Hematopoietic multipotent progenitor cell (in vitro differentiated cells): ENCODE measurements at regions not wholly inside any gene's neighbourhood (a gene's known extent, or its start where the extent isn't known, plus 50 kb on each side); places are given as distances from the start of the nearest gene placed in this dataset.

Experiments used
- DNase-seq, 3 donors: peaks; one replicate each; pipeline ENCODE4 v3.0.0-alpha.2; 2011 to 2015; ENCODE audit warnings: low read depth in 2 of 3, low spot score in 2 of 3

GRCh38 chr3:177812492-177812891, 615.2 kb upstream of the TBL1XR1 start:
- DNase-seq = no peak

DNA sequence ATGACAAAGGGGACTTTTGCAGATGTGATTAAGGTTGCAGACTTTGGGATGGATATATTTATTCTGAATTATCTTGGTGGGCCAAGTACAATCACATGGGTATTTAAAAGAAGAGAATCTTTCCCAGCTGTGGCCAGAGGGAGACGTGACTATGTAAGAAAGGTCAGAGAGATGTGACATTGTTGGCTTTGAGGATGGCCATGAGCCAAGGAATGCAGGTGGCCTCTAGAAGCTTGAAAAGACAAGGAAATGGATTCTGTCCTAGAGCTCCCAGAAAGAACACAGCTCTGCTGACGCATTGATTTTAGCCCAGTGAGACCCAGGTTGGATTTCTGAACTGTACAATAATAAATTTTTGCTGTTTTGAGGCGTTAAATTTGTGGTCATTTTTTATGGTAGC, 616.0 kb upstream of the TBL1XR1 start:
- no peak for DNase-seq

GRCh38 chr3:177816667-177817208, 619.5 kb upstream of the TBL1XR1 start:
- no peak for DNase-seq

- DNase-seq = no peak
Observed at GRCh38 chr3:177817751-177818150, 620.5 kb upstream of the TBL1XR1 start.

GRCh38 chr3:177818712-177819240, 621.5 kb upstream of the TBL1XR1 start:
- DNase-seq = no peak

DNA sequence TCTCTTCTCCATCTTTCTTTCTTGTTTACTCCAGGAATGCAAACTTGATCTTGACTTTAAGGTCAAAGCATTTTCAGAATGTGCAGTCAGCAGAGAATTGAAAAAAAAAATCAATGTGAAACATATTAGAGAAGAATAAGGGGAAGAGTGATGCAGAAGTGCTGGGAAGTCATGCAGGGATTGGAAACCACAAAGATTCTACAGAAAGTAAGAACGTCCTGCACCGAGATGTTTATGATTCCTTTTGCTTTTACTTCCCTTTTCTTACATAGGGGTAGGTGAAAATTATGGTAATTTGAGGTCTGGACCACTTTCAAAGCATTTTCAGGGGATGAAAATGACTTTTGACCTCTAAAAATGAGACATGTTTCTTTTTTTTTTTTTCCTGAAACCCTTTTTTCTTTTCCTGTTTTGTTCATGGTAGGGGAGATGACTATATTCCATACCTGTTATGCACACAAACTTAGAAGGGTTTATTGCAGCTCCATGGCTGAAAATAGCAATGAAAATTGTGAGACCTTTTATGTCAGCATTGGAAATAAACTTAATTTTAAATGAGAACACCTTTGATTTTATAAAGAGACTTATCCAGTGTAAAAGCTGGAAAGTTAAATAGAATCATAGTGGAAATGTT, 623.5 kb upstream of the TBL1XR1 start:
- peak in 1 of 3 donors; percentile 55 for DNase-seq

DNA sequence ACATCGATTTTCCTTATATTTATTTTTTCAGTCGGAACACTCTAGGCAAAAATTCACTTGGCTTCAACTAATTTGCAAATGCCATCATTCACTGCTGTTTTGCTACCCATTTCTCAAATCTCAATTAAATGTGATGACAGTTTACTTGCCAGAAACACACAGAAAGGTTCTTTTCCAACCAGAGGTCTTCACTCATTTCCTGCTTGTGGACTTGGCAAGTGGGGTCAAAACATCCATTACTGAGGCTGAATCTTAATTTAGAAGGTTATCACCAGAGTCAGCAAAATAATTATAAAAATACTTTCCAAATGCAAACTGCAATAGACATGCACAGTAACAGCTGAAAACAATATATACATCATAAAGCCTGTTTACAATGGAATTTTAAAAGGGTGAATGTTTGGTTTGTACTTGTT, 625.4 kb upstream of the TBL1XR1 start:
- DNase-seq = no peak

DNA sequence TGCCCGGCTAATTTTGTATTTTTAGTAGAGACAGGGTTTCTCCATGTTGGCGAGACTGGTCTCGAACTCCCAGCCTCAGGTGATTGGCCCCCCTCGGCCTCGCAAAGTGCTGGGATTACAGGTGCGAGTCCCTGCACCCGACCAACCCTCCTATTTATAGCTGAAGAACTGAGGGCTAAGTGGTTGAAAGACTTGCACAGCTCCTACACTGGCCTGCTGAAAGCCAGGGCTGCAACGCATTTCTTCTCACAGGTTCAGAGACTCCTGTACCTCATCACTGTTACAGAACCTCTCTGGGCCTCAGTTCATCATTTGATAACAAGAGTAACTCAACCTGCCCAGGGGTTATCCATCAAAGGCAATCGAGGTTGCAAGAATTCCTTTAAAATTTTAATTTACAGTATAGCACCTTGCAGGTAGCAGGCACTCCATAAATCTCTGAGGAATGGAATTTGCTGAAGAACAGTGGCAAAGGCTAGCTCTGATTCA, 626.5 kb upstream of the TBL1XR1 start:
- DNase-seq = no peak

DNA sequence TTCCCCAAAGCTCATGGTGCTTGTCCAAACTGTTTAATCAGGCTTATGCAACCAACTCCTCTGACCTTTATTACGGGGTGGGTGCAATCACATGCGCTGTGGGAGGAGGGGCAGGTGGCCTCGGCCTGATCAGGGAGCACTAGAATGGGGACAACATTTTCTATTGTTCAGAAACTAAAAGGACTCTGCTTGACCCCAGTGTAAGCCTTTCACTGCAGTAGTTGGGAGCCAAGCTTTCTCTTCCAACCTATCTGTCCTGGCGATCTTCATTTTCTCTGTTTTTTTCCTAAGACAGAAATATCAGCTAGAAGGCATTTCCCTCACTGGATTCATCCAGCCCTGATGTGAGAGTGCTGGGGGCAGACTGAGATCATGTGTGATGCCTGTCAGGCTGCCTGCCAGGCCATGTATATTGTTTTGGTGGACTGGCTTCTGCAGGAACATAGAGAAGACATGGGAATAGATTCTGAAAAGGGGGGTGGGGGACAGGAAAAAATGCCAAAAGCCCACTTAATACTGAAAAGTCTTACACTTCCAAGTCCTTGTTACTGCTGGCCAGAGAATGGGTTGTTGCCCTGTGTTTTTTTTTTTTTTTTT, 627.0 kb upstream of the TBL1XR1 start:
- DNase-seq = no peak

- DNase-seq = no peak
Observed at GRCh38 chr3:177824841-177825240, 627.6 kb upstream of the TBL1XR1 start.

GRCh38 chr3:177826253-177826652, 629.0 kb upstream of the TBL1XR1 start:
- no peak for DNase-seq

- DNase-seq = no peak
Observed at GRCh38 chr3:177827511-177828207, 630.4 kb upstream of the TBL1XR1 start.

- DNase-seq = no peak
Observed at GRCh38 chr3:177828208-177828565, 630.9 kb upstream of the TBL1XR1 start.

- no peak for DNase-seq
Observed at GRCh38 chr3:177830411-177830849, 633.1 kb upstream of the TBL1XR1 start.

GRCh38 chr3:177831361-177831760, 634.1 kb upstream of the TBL1XR1 start:
- DNase-seq = no peak

DNA sequence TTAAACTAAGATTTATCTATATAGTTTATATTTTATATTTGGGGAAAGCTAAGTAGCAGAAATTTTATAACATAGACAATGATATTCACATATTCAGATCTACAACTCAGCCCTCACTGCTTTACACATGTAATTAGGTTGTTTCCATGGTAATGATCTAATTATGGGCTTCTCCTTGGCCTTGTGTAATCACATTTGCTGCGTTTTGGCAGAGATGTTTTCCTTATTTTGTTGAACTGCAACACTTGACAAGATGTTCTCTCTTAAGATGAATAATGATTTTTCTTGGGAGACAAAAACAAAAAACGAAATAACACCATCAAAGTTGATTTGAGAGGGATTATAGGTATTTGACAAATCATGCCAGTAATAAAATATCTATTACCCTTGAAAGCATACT, 635.6 kb upstream of the TBL1XR1 start:
- no peak for DNase-seq

DNA sequence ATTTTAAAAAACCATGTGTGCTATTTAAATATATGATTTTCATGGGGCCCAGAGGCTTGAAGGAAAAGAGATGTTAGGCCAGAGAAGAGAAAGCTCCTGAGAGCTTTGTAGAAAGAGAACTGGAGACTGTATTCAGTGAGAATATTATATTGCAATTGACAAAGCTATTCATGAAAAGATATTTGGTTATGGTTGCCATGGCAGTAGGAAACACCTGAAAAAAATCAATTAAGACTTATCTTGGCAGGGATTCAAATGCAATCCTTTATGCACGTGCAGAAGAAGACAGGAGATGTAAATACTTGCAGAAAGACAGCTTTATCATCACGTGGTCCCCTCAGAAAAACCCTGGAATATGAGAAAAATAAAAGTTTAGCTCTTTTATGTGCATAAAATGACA, 636.0 kb upstream of the TBL1XR1 start:
- peak in 1 of 3 donors; percentile 31 for DNase-seq

DNA sequence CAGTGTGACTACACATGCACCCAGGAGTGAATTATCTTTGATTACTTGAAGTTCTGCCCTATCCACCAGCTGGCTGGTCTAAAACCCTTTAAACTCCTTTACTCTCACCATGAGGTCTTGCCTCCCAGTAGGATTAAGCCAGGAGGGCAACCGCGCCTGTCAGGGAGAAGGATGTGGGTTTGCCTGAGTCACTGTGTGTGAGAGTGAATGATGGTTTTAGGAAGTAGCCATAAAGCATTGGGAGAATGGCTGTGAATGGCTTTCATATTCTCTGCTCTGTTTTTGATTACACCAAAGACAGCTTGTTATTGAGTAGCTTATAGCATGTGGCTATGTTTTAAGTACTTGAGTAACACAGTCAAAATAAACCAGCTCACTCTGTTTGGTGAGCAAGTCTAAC, 637.7 kb upstream of the TBL1XR1 start:
- DNase-seq = peak in 2 of 3 donors; percentile 62 to 78

DNA sequence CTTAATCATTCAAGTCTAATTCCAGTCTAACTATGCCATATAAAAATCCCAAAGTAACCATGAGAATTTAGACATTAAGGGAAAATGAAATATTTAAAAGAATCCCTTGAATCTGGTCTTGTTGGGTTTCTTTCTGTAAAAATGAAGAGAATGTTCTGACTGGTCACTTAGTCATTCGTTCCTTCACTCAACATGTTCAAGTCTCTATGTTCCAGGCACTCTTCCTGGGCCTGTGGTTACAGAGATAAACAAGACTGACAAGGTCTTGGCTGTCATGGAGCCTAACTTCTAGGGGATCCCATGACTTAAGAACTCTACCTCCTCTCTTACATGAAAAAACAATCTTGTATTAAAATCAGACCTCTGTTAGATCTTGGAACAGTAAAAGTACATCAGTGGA, 638.6 kb upstream of the TBL1XR1 start:
- DNase-seq = no peak

GRCh38 chr3:177836671-177837070, 639.4 kb upstream of the TBL1XR1 start:
- DNase-seq = no peak

DNA sequence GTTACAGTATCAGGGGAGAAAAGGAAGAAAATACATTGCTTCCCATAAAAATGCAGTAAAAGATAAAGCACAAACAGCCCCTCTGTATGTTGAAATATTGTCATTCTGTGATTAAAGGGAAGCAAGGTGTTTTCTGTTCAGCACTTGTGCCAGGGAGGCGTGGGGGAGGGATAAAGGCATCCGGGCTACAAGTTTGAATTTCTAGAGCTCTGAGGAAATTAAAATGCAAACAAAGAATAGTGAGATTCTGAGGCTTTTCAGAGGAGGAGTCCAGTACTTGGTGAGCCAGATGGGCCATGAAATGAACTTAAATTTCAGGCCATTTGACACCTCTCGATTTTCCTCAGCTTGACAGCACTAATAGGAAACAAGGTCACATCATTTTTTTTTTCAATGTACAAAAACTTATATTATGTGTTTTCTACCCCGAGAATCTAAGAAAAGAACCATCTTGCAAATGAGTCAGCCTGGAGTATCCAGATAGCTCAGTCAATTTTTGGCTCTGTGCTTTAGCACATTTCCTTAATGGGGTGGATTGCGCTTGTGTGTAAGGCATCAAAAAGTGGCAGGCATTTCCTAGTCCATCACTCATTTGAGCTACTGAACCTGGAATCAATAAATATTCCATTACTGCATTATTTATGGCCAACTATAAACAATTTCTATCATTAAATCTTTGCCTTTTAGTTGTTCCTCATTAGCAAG, 640.8 kb upstream of the TBL1XR1 start:
- peak in 1 of 3 donors; percentile 39 for DNase-seq
